HCT116 (cell line): ENCODE measurements at regions not wholly inside any gene's neighbourhood (a gene's known extent, or its start where the extent isn't known, plus 50 kb on each side); places are given as distances from the start of the nearest gene placed in this dataset.

Experiments used
- ATAC-seq: fragments of 200-7000 bp; cut with Tn5 transposase; 2 replicates; pipeline ENCODE4 v1.9.1; 2020; ENCODE audit warnings: mild to moderate bottlenecking, moderate library complexity
- BruUV-seq: library from RNA; stranded (reverse); fragments of 400-500 nt; replicated peaks from 2 replicates; lab custom pipeline; 2021; lab: Mats Ljungman, UMichigan
- CTCF ChIA-PET: fragments of 300-600 bp; sonication (Branson Sonifier 250); formaldehyde crosslinking; loops from one replicate; lab custom pipeline; 2021; ENCODE audit warnings: antibody characterized with exemption; lab: Charles Lee
- POLR2A ChIA-PET: fragments of 300-600, 350-600 bp; sonication (Branson Sonifier 250); formaldehyde crosslinking; loops from one replicate; lab custom pipeline; 2021; ENCODE audit warnings: antibody characterized with exemption; lab: Charles Lee
- RAD21 ChIA-PET, 2 experiments: fragments of 300-600 bp; sonication (Branson Sonifier 250); formaldehyde crosslinking; loops; one replicate each; lab custom pipeline; 2023; ENCODE audit warnings: low total read pairs in 2 of 2; ENCODE audit not compliant: uncharacterized antibody in 2 of 2, unreplicated experiment in 2 of 2, low non-redundant PET in 1 of 2; lab: Charles Lee
- DNase-seq: peaks from one replicate; pipeline ENCODE4 v3.0.0-alpha.2; 2010; ENCODE audit warnings: low read depth, low spot score
- H2AFZ ChIP-seq: fragments of 200-600 bp; shearing (Covaris generic), sonication (generic); 2 replicates; pipeline ENCODE4 v1.6.1; 2017; ENCODE audit warnings: low read depth, mixed run types, mixed read lengths, antibody characterized with exemption, low read length; ENCODE audit not compliant: poor library complexity, severe bottlenecking
- H3K27ac ChIP-seq: 2 replicates; pipeline ENCODE4 v1.5.1; 2012; ENCODE audit warnings: low read depth, low read length
- H3K27me3 ChIP-seq: fragments of 200-600 bp; sonication (generic); 2 replicates; pipeline ENCODE4 v1.6.1; 2016; ENCODE audit warnings: mixed run types, low read length, mixed read lengths; ENCODE audit not compliant: insufficient read depth
- H3K36me3 ChIP-seq, 2 experiments: fragments of 200-500 bp in 1 of 2; fragments of 200-600 bp in 1 of 2; sonication (Bioruptor generic) in 1 of 2; sonication (generic) in 1 of 2; 2 replicates each; pipeline versions ENCODE4 v1.5.1 to v1.6.1; 2014 to 2016; ENCODE audit warnings: low read length in 2 of 2, inconsistent platforms in 1 of 2, mixed read lengths in 1 of 2, mixed run types in 1 of 2; ENCODE audit not compliant: insufficient read depth in 2 of 2, control insufficient read depth in 1 of 2
- H3K4me1 ChIP-seq, 2 experiments: fragments of 200-600 bp in 1 of 2; sonication (generic) in 1 of 2; 2 replicates each; pipeline versions ENCODE4 v1.5.1 to v1.6.1; 2012 to 2017; ENCODE audit warnings: low read length in 2 of 2, inconsistent platforms in 1 of 2, mild to moderate bottlenecking in 1 of 2, mixed read lengths in 1 of 2, mixed run types in 1 of 2, moderate library complexity in 1 of 2; ENCODE audit not compliant: insufficient read depth in 2 of 2, control insufficient read depth in 1 of 2
- H3K4me2 ChIP-seq: fragments of 200-600 bp; sonication (generic); 2 replicates; pipeline ENCODE4 v1.6.1; 2017; ENCODE audit warnings: mixed run types, low read length, mixed read lengths
- H3K4me3 ChIP-seq, 2 experiments: fragments of 200-600 bp in 1 of 2; sonication (generic) in 1 of 2; replicated peaks in 1 of 2; 2 replicates each; pipeline ENCODE4 v1.5.1; 2011 to 2016; ENCODE audit warnings: low read length in 2 of 2, control low read depth in 1 of 2, low read depth in 1 of 2, mild to moderate bottlenecking in 1 of 2, mixed read lengths in 1 of 2, mixed run types in 1 of 2
- H3K79me2 ChIP-seq: fragments of 200-600 bp; sonication (generic); 2 replicates; pipeline ENCODE4 v1.6.1; 2017; ENCODE audit warnings: mild to moderate bottlenecking, mixed run types, low read length, moderate library complexity, mixed read lengths; ENCODE audit not compliant: insufficient read depth
- H3K9ac ChIP-seq: fragments of 200-600 bp; sonication (generic); 2 replicates; pipeline ENCODE4 v1.6.1; 2016; ENCODE audit warnings: low read length, mixed read lengths
- H3K9me2 ChIP-seq: fragments of 200-600 bp; sonication (generic), shearing (Covaris generic); 2 replicates; pipeline ENCODE4 v1.6.1; 2017; ENCODE audit warnings: mixed run types, mild to moderate bottlenecking, moderate library complexity; ENCODE audit not compliant: insufficient read depth
- H3K9me3 ChIP-seq, 2 experiments: fragments of 200-500 bp in 1 of 2; fragments of 200-600 bp in 1 of 2; sonication (Bioruptor generic) in 1 of 2; sonication (generic) in 1 of 2; 2 replicates each; pipeline ENCODE4 v1.6.1; 2014 to 2017; ENCODE audit warnings: low read length in 2 of 2, mixed read lengths in 2 of 2, inconsistent platforms in 1 of 2, low read depth in 1 of 2, mild to moderate bottlenecking in 1 of 2, mixed run types in 1 of 2, moderate library complexity in 1 of 2; ENCODE audit not compliant: control insufficient read depth in 1 of 2, insufficient read depth in 1 of 2
- H4K20me1 ChIP-seq: fragments of 200-600 bp; sonication (generic), shearing (Covaris generic); 2 replicates; pipeline ENCODE4 v1.6.1; 2017; ENCODE audit warnings: mixed run types, mild to moderate bottlenecking, moderate library complexity; ENCODE audit not compliant: insufficient read depth
- CBX3 ChIP-seq: IDR thresholded peaks from 2 replicates; pipeline ENCODE4 v1.6.1; 2012; ENCODE audit warnings: low read depth
- CEBPB ChIP-seq: IDR thresholded peaks from 2 replicates; pipeline ENCODE4 v1.6.1; 2012; ENCODE audit warnings: low read depth
- EGR1 ChIP-seq: IDR thresholded peaks from 2 replicates; pipeline ENCODE4 v1.6.1; 2012; ENCODE audit warnings: low read depth
- ELF1 ChIP-seq: IDR thresholded peaks from 2 replicates; pipeline ENCODE4 v1.6.1; 2012; ENCODE audit warnings: low read depth, borderline replicate concordance
- EZH2 ChIP-seq: fragments of 200-600 bp; sonication (generic); IDR thresholded peaks from 2 replicates; pipeline ENCODE4 v1.6.1; 2017; ENCODE audit warnings: antibody characterized with exemption, mixed run types
- EZH2phosphoT487 ChIP-seq: fragments of 200-600 bp; IDR thresholded peaks from 2 replicates; pipeline ENCODE4 v1.6.1; 2018; ENCODE audit warnings: antibody characterized with exemption, borderline replicate concordance
- FOSL1 ChIP-seq: IDR thresholded peaks from 2 replicates; pipeline ENCODE4 v1.6.1; 2012; ENCODE audit warnings: low read depth
- POLR2A ChIP-seq: IDR thresholded peaks from 2 replicates; pipeline ENCODE4 v1.7.0; 2011; ENCODE audit warnings: borderline replicate concordance; ENCODE audit not compliant: insufficient read depth, insufficient read length; ENCODE audit errors: extremely low read depth
- POLR2AphosphoS5 ChIP-seq: IDR thresholded peaks from 2 replicates; pipeline ENCODE4 v1.6.1; 2011; ENCODE audit warnings: mild to moderate bottlenecking, low read depth, low read length, moderate library complexity
- SIN3A ChIP-seq: IDR thresholded peaks from 2 replicates; pipeline ENCODE4 v1.6.1; 2012; ENCODE audit warnings: low read depth
- SP1 ChIP-seq: IDR thresholded peaks from 2 replicates; pipeline ENCODE4 v1.6.1; 2012; ENCODE audit warnings: low read depth
- SRF ChIP-seq: IDR thresholded peaks from 2 replicates; pipeline ENCODE4 v1.6.1; 2012; ENCODE audit warnings: low read depth
- TCF7L2 ChIP-seq: IDR thresholded peaks from 2 replicates; pipeline ENCODE4 v1.7.0; 2011; ENCODE audit warnings: borderline replicate concordance, inconsistent platforms; ENCODE audit not compliant: insufficient read depth, insufficient read length; ENCODE audit errors: extremely low read depth
- YY1 ChIP-seq: IDR thresholded peaks from 2 replicates; pipeline ENCODE4 v1.6.1; 2011; ENCODE audit warnings: low read length, low read depth, moderate library complexity, mild to moderate bottlenecking; ENCODE audit not compliant: insufficient replicate concordance; ENCODE audit errors: extremely low read depth
- ZFX ChIP-seq: fragments of 450-650 bp; IDR thresholded peaks from 2 replicates; pipeline ENCODE4 v1.6.1; 2017
- ZNF274 ChIP-seq: fragments of 200-500 bp; sonication (Bioruptor generic); IDR thresholded peaks from 2 replicates; pipeline ENCODE4 v1.6.1; 2014; ENCODE audit warnings: mild to moderate bottlenecking, low read depth, low read length, inconsistent platforms
- intact Hi-C: fragments of 100-400 bp; cut with micrococcal nuclease; formaldehyde crosslinking; loops from 2 replicates; pipeline ENCODE4 v1.10.0; 2022
- TF ChIP-seq, protein P1 (sequence below): IDR thresholded peaks from 2 replicates; pipeline ENCODE4 v1.6.1; 2012; ENCODE audit warnings: low read depth
- TF ChIP-seq, protein P2 (sequence below): IDR thresholded peaks from 2 replicates; pipeline ENCODE4 v1.6.1; 2012
- TF ChIP-seq, protein P3 (sequence below): IDR thresholded peaks from 2 replicates; pipeline ENCODE4 v1.6.1; 2012

- RAD21 ChIA-PET: no interaction called here
- POLR2A ChIA-PET: no interaction called here
- no TSS peak for BruUV-seq
Measured at GRCh38 chr18:64854112-64854511, 705.2 kb upstream of the LINC00305 start.

More at GRCh38 chr18:64854112-64854511, 705.2 kb upstream of the LINC00305 start:
- no peak overlapping the region for H3K9ac ChIP-seq
- H3K4me1 ChIP-seq: no peaks in the 10 kb centered on the region
- no peaks in the 10 kb centered on the region for H3K36me3 ChIP-seq
- H3K4me2 ChIP-seq: no peak overlapping the region
- ATAC-seq (no peak), DNase-seq (no peak)
- H3K4me3 ChIP-seq: no peak overlapping the region
- peaks cover 18 to 27% of the 10 kb centered on the region in 2 experiments for H3K9me3 ChIP-seq
- intact Hi-C loops: no loop called here
- H3K79me2 ChIP-seq: no peaks in the 10 kb centered on the region
- TF ChIP-seq ELF1 (no peak), EZH2phosphoT487 (no peak), ZFX (no peak), SP1 (no peak), TCF7L2 (no peak), POLR2AphosphoS5 (no peak), EGR1 (no peak), SRF (no peak), FOSL1 (no peak), EZH2 (no peak), CBX3 (no peak), SIN3A (no peak), YY1 (no peak), ZNF274 (no peak), CEBPB (no peak), POLR2A (no peak)
- TF ChIP-seq, protein P1, sequence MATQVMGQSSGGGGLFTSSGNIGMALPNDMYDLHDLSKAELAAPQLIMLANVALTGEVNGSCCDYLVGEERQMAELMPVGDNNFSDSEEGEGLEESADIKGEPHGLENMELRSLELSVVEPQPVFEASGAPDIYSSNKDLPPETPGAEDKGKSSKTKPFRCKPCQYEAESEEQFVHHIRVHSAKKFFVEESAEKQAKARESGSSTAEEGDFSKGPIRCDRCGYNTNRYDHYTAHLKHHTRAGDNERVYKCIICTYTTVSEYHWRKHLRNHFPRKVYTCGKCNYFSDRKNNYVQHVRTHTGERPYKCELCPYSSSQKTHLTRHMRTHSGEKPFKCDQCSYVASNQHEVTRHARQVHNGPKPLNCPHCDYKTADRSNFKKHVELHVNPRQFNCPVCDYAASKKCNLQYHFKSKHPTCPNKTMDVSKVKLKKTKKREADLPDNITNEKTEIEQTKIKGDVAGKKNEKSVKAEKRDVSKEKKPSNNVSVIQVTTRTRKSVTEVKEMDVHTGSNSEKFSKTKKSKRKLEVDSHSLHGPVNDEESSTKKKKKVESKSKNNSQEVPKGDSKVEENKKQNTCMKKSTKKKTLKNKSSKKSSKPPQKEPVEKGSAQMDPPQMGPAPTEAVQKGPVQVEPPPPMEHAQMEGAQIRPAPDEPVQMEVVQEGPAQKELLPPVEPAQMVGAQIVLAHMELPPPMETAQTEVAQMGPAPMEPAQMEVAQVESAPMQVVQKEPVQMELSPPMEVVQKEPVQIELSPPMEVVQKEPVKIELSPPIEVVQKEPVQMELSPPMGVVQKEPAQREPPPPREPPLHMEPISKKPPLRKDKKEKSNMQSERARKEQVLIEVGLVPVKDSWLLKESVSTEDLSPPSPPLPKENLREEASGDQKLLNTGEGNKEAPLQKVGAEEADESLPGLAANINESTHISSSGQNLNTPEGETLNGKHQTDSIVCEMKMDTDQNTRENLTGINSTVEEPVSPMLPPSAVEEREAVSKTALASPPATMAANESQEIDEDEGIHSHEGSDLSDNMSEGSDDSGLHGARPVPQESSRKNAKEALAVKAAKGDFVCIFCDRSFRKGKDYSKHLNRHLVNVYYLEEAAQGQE: no peak
- TF ChIP-seq, protein P2, sequence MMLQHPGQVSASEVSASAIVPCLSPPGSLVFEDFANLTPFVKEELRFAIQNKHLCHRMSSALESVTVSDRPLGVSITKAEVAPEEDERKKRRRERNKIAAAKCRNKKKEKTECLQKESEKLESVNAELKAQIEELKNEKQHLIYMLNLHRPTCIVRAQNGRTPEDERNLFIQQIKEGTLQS: no peak
- TF ChIP-seq, protein P3, sequence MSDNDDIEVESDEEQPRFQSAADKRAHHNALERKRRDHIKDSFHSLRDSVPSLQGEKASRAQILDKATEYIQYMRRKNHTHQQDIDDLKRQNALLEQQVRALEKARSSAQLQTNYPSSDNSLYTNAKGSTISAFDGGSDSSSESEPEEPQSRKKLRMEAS: no peak
- no peaks in the 10 kb centered on the region for H3K27me3 ChIP-seq
- no peak overlapping the region for H3K27ac ChIP-seq
- CTCF ChIA-PET: no interaction called here
- no peaks in the 10 kb centered on the region for H4K20me1 ChIP-seq
- no peaks in the 10 kb centered on the region for H3K9me2 ChIP-seq
- no peak overlapping the region for H2AFZ ChIP-seq
